ENCODE measurements at regions not wholly inside any gene's neighbourhood (a gene's known extent, or its start where the extent isn't known, plus 50 kb on each side); places are given as distances from the start of the nearest gene placed in this dataset.

- Histone ChIP-seq H3K9me3 (ENCODE audit: control insufficient read depth, insufficient read depth, low read length) (no peaks in the 10 kb centered on the region), H3K4me3 (ENCODE audit: low read depth, low read length) (no peak overlapping the region), H3K27ac (ENCODE audit: low read depth, low read length) (no peak overlapping the region), H3K27me3 (ENCODE audit: control insufficient read depth, insufficient read depth, low read length) (no peaks in the 10 kb centered on the region)
- CTCF ChIA-PET, result no interaction called here
- no peak for TF ChIP-seq CTCF (IDR thresholded peaks at IDR 0.05; ENCODE audit: low read depth, low read length)
- POLR2A ChIA-PET, result no interaction called here
- DNase-seq (ENCODE audit: low read depth, low spot score), result no peak
Measured at GRCh38 chr7:46163246-46163645, 242.2 kb upstream of the IGFBP3 start.

GRCh38 chr7:46162609-46163008 lies 241.5 kb upstream of the IGFBP3 start:
- no peaks in the 10 kb centered on the region for H3K9me3 ChIP-seq (ENCODE audit: control insufficient read depth, insufficient read depth, low read length)
- ChIA-PET CTCF (no interaction called here), POLR2A (no interaction called here)
- no peak for TF ChIP-seq CTCF (IDR thresholded peaks at IDR 0.05; ENCODE audit: low read depth, low read length)
- no peak for DNase-seq (ENCODE audit: low read depth, low spot score)
- H3K27me3 ChIP-seq (ENCODE audit: control insufficient read depth, insufficient read depth, low read length), result no peaks in the 10 kb centered on the region
- no peak overlapping the region for H3K27ac ChIP-seq (ENCODE audit: low read depth, low read length)
- no peak overlapping the region for H3K4me3 ChIP-seq (ENCODE audit: low read depth, low read length)

GRCh38 chr7:46160861-46161260 lies 239.8 kb upstream of the IGFBP3 start:
- TF ChIP-seq CTCF (IDR thresholded peaks at IDR 0.05; ENCODE audit: low read depth, low read length), result no peak
- DNase-seq (ENCODE audit: low read depth, low spot score), result no peak
- H3K9me3 ChIP-seq (ENCODE audit: control insufficient read depth, insufficient read depth, low read length), result no peaks in the 10 kb centered on the region
- ChIA-PET CTCF (no interaction called here), POLR2A (no interaction called here)
- no peak overlapping the region for H3K4me3 ChIP-seq (ENCODE audit: low read depth, low read length)
- no peak overlapping the region for H3K27ac ChIP-seq (ENCODE audit: low read depth, low read length)
- H3K27me3 ChIP-seq (ENCODE audit: control insufficient read depth, insufficient read depth, low read length), result no peaks in the 10 kb centered on the region

- Histone ChIP-seq H3K27ac (ENCODE audit: low read depth, low read length) (no peak overlapping the region), H3K27me3 (ENCODE audit: control insufficient read depth, insufficient read depth, low read length) (no peaks in the 10 kb centered on the region), H3K4me3 (ENCODE audit: low read depth, low read length) (no peak overlapping the region), H3K9me3 (ENCODE audit: control insufficient read depth, insufficient read depth, low read length) (no peaks in the 10 kb centered on the region)
- CTCF ChIA-PET, result no interaction called here
- no peak for DNase-seq (ENCODE audit: low read depth, low spot score)
- TF ChIP-seq CTCF (IDR thresholded peaks at IDR 0.05; ENCODE audit: low read depth, low read length), result no peak
- POLR2A ChIA-PET, result no interaction called here
Measured at GRCh38 chr7:46157931-46158330, 236.9 kb upstream of the IGFBP3 start.

GRCh38 chr7:46157404-46157803 lies 236.3 kb upstream of the IGFBP3 start:
- H3K27ac ChIP-seq (ENCODE audit: low read depth, low read length), result no peak overlapping the region
- POLR2A ChIA-PET, result no interaction called here
- CTCF ChIA-PET, result no interaction called here
- H3K9me3 ChIP-seq (ENCODE audit: control insufficient read depth, insufficient read depth, low read length), result no peaks in the 10 kb centered on the region
- no peaks in the 10 kb centered on the region for H3K27me3 ChIP-seq (ENCODE audit: control insufficient read depth, insufficient read depth, low read length)
- no peak for DNase-seq (ENCODE audit: low read depth, low spot score)
- no peak for TF ChIP-seq CTCF (IDR thresholded peaks at IDR 0.05; ENCODE audit: low read depth, low read length)
- H3K4me3 ChIP-seq (ENCODE audit: low read depth, low read length), result no peak overlapping the region
